ENCODE measurements at regions not wholly inside any gene's neighbourhood (a gene's known extent, or its start where the extent isn't known, plus 50 kb on each side); places are given as distances from the start of the nearest gene placed in this dataset.

GRCh38 chr10:42942279-42942950 lies 134.5 kb upstream of the RET start:
- no peaks in the 10 kb centered on the region for H4K20me1 ChIP-seq (ENCODE audit: control insufficient read depth, extremely low read depth, insufficient read depth, low read length)
- TF ChIP-seq CTCF (conservative IDR thresholded peaks at IDR 0.05 in 1 of 2, IDR thresholded peaks at IDR 0.05 in 1 of 2; ENCODE audit: low read depth in 1 of 2, low read length in 2 of 2) (no peak), EZH2 (IDR thresholded peaks at IDR 0.05; ENCODE audit: low read length, missing control alignments) (no peak)
- H3K79me2 ChIP-seq (ENCODE audit: control insufficient read depth, insufficient read depth, low read length), result no peaks in the 10 kb centered on the region
- H3K4me2 ChIP-seq (ENCODE audit: extremely low read depth, insufficient read depth, low read length), result no peak overlapping the region
- no peaks in the 10 kb centered on the region for H3K27me3 ChIP-seq (ENCODE audit: control insufficient read depth, insufficient read depth, low read length)
- H3K4me1 ChIP-seq (ENCODE audit: control insufficient read depth, extremely low read depth, insufficient read depth, low read length), result no peaks in the 10 kb centered on the region
- no peak for DNase-seq (ENCODE audit: low read depth in 2 of 2)
- H3K4me3 ChIP-seq (replicated peaks in 1 of 4; ENCODE audit: control extremely low read depth in 1 of 4, insufficient read depth in 1 of 4, low read depth in 3 of 4, low read length in 4 of 4), result no peak overlapping the region
- no peak overlapping the region for H3K9ac ChIP-seq (ENCODE audit: insufficient read depth, low read length)
- H2AFZ ChIP-seq (ENCODE audit: low read length), result no peak overlapping the region
- H3K27ac ChIP-seq (ENCODE audit: insufficient read depth, low read length), result no peak overlapping the region
- H3K9me3 ChIP-seq (ENCODE audit: control insufficient read depth, insufficient read depth, low read depth, low read length), result no peaks in the 10 kb centered on the region
- no peaks in the 10 kb centered on the region for H3K36me3 ChIP-seq (ENCODE audit: control insufficient read depth, insufficient read depth, low read length)

- H3K9ac ChIP-seq (ENCODE audit: insufficient read depth, low read length), result no peak overlapping the region
- H3K27ac ChIP-seq (ENCODE audit: insufficient read depth, low read length), result no peak overlapping the region
- TF ChIP-seq EZH2 (IDR thresholded peaks at IDR 0.05; ENCODE audit: low read length, missing control alignments) (no peak), CTCF (conservative IDR thresholded peaks at IDR 0.05 in 1 of 2, IDR thresholded peaks at IDR 0.05 in 1 of 2; ENCODE audit: low read depth in 1 of 2, low read length in 2 of 2) (no peak)
- H2AFZ ChIP-seq (ENCODE audit: low read length), result no peak overlapping the region
- H3K36me3 ChIP-seq (ENCODE audit: control insufficient read depth, insufficient read depth, low read length), result no peaks in the 10 kb centered on the region
- no peaks in the 10 kb centered on the region for H3K79me2 ChIP-seq (ENCODE audit: control insufficient read depth, insufficient read depth, low read length)
- H3K9me3 ChIP-seq (ENCODE audit: control insufficient read depth, insufficient read depth, low read depth, low read length), result no peaks in the 10 kb centered on the region
- H3K27me3 ChIP-seq (ENCODE audit: control insufficient read depth, insufficient read depth, low read length), result no peaks in the 10 kb centered on the region
- H3K4me3 ChIP-seq (replicated peaks in 1 of 4; ENCODE audit: control extremely low read depth in 1 of 4, insufficient read depth in 1 of 4, low read depth in 3 of 4, low read length in 4 of 4), result no peak overlapping the region
- H3K4me1 ChIP-seq (ENCODE audit: control insufficient read depth, extremely low read depth, insufficient read depth, low read length), result no peaks in the 10 kb centered on the region
- no peak for DNase-seq (ENCODE audit: low read depth in 2 of 2)
- no peak overlapping the region for H3K4me2 ChIP-seq (ENCODE audit: extremely low read depth, insufficient read depth, low read length)
- H4K20me1 ChIP-seq (ENCODE audit: control insufficient read depth, extremely low read depth, insufficient read depth, low read length), result no peaks in the 10 kb centered on the region
Observed at GRCh38 chr10:42943025-42943818, 133.6 kb upstream of the RET start.

DNA sequence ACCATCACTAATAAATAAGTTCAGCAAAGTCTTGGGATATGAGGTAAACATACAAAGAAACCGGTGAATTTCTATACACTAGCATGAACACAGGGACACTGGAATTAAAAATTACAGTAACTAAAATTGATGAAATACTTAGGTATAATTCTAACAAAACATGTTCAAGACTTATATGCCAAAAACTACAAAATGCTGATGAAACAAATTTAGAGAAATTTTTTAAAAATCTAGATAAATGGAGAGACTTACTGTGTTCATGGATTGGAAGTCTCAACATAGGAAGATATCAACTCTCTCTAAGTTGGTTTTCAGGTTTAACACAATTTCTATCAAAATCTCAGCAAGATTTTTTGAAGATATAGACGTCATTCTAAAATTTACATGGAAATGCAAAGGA lies 128.8 kb upstream of the RET start:
- Histone ChIP-seq H3K4me2 (ENCODE audit: extremely low read depth, insufficient read depth, low read length) (no peak overlapping the region), H3K4me3 (replicated peaks in 1 of 4; ENCODE audit: control extremely low read depth in 1 of 4, insufficient read depth in 1 of 4, low read depth in 3 of 4, low read length in 4 of 4) (no peak overlapping the region), H3K27me3 (ENCODE audit: control insufficient read depth, insufficient read depth, low read length) (peaks cover 9% of the 10 kb centered on the region), H3K79me2 (ENCODE audit: control insufficient read depth, insufficient read depth, low read length) (no peaks in the 10 kb centered on the region), H3K9ac (ENCODE audit: insufficient read depth, low read length) (no peak overlapping the region), H3K27ac (ENCODE audit: insufficient read depth, low read length) (no peak overlapping the region), H3K9me3 (ENCODE audit: control insufficient read depth, insufficient read depth, low read depth, low read length) (no peaks in the 10 kb centered on the region), H4K20me1 (ENCODE audit: control insufficient read depth, extremely low read depth, insufficient read depth, low read length) (no peaks in the 10 kb centered on the region), H2AFZ (ENCODE audit: low read length) (no peak overlapping the region), H3K4me1 (ENCODE audit: control insufficient read depth, extremely low read depth, insufficient read depth, low read length) (no peaks in the 10 kb centered on the region), H3K36me3 (ENCODE audit: control insufficient read depth, insufficient read depth, low read length) (no peaks in the 10 kb centered on the region)
- no peak for DNase-seq (ENCODE audit: low read depth in 2 of 2)
- TF ChIP-seq CTCF (conservative IDR thresholded peaks at IDR 0.05 in 1 of 2, IDR thresholded peaks at IDR 0.05 in 1 of 2; ENCODE audit: low read depth in 1 of 2, low read length in 2 of 2), result no peak
